ENCODE measurements at regions not wholly inside any gene's neighbourhood (a gene's known extent, or its start where the extent isn't known, plus 50 kb on each side); places are given as distances from the start of the nearest gene placed in this dataset.
A peak's percentile ranks its signal among the peaks of the same experiment; 100 is the strongest.

DNA sequence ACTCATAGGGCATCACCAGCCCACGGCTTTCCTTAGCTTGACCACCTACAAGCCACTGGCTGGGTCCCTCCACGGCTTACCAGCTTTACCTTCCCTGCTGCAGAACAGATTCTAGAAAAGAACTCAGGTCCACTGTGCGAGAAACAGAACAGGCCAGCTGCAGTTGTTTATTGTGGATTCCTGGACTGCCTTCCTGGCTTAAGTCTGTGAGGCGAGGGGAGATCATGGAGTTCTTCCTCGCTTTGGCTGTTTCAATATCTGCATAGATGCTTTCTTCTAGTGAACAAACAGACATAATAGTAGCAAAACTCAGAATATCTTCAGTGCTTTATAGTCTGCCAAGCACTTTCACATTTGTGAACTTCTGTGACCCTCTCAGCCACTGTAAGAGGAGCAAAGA is 162.9 kb upstream of the HABP2 start:
- Histone ChIP-seq H3K4me3 (no peak overlapping the region), H3K4me1 (ENCODE audit: control insufficient read depth in 5 of 5, insufficient read depth in 5 of 5, low read length in 5 of 5) (peaks cover 0 to 15% (median 4%) of the 10 kb centered on the region in 5 donors), H3K36me3 (ENCODE audit: control insufficient read depth in 4 of 4, insufficient read depth in 4 of 4, low read length in 4 of 4) (no peaks in the 10 kb centered on the region), H3K27ac (ENCODE audit: low read depth in 1 of 2, low read length in 1 of 2) (no peak overlapping the region), H3K9me3 (ENCODE audit: control insufficient read depth in 4 of 4, insufficient read depth in 3 of 4, low read length in 3 of 4) (no peaks in the 10 kb centered on the region), H3K27me3 (ENCODE audit: control insufficient read depth in 3 of 3, insufficient read depth in 3 of 3, low read length in 2 of 3) (no peaks in the 10 kb centered on the region), H3K9ac (ENCODE audit: insufficient read depth in 1 of 2, low read length in 2 of 2) (no peak overlapping the region)
- TF ChIP-seq, protein P1, sequence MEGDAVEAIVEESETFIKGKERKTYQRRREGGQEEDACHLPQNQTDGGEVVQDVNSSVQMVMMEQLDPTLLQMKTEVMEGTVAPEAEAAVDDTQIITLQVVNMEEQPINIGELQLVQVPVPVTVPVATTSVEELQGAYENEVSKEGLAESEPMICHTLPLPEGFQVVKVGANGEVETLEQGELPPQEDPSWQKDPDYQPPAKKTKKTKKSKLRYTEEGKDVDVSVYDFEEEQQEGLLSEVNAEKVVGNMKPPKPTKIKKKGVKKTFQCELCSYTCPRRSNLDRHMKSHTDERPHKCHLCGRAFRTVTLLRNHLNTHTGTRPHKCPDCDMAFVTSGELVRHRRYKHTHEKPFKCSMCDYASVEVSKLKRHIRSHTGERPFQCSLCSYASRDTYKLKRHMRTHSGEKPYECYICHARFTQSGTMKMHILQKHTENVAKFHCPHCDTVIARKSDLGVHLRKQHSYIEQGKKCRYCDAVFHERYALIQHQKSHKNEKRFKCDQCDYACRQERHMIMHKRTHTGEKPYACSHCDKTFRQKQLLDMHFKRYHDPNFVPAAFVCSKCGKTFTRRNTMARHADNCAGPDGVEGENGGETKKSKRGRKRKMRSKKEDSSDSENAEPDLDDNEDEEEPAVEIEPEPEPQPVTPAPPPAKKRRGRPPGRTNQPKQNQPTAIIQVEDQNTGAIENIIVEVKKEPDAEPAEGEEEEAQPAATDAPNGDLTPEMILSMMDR (IDR thresholded peaks at IDR 0.05; ENCODE audit: control extremely low read depth, extremely low read depth): no peak
- DNase-seq: no peak
- no peak for ATAC-seq (ENCODE audit: insufficient read depth, low FRiP score)
- WGBS, 2 donors: 91 to 92% methylated on average over 5 of the region's 5 CpGs

DNA sequence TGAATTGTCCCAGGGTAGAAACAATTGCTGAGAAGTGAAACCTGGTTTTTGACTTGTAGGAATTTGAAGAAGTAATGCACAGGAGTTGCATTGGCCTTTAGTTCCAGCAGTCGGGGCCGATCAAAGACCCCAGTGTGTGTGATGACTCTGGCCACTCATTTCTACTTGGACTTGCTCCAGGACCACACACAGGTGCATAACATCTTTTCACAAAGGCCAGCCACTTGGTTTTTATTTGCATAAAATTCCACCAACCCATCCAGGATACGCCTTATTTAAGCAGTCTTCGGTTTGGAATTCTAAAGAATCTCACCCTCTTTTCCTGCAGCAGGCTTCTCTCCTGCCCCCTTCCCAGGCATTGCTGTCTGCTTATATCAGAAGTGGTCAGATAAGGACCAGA is 162.0 kb upstream of the HABP2 start:
- 73 to 89% methylated on average over 4 of the region's 4 CpGs for WGBS, 2 donors
- DNase-seq: no peak
- no peak for ATAC-seq (ENCODE audit: insufficient read depth, low FRiP score)
- no peaks in the 10 kb centered on the region for H3K27me3 ChIP-seq (ENCODE audit: control insufficient read depth in 3 of 3, insufficient read depth in 3 of 3, low read length in 2 of 3)
- TF ChIP-seq, protein P1 (IDR thresholded peaks at IDR 0.05; ENCODE audit: control extremely low read depth, extremely low read depth): no peak
- no peak overlapping the region for H3K4me3 ChIP-seq
- H3K27ac ChIP-seq (ENCODE audit: low read depth in 1 of 2, low read length in 1 of 2): no peak overlapping the region
- H3K9ac ChIP-seq (ENCODE audit: insufficient read depth in 1 of 2, low read length in 2 of 2): no peak overlapping the region
- H3K9me3 ChIP-seq (ENCODE audit: control insufficient read depth in 4 of 4, insufficient read depth in 3 of 4, low read length in 3 of 4): no peaks in the 10 kb centered on the region
- H3K36me3 ChIP-seq (ENCODE audit: control insufficient read depth in 4 of 4, insufficient read depth in 4 of 4, low read length in 4 of 4): no peaks in the 10 kb centered on the region
- peaks cover 0 to 7% (median 0%) of the 10 kb centered on the region in 5 donors for H3K4me1 ChIP-seq (ENCODE audit: control insufficient read depth in 5 of 5, insufficient read depth in 5 of 5, low read length in 5 of 5)

DNA sequence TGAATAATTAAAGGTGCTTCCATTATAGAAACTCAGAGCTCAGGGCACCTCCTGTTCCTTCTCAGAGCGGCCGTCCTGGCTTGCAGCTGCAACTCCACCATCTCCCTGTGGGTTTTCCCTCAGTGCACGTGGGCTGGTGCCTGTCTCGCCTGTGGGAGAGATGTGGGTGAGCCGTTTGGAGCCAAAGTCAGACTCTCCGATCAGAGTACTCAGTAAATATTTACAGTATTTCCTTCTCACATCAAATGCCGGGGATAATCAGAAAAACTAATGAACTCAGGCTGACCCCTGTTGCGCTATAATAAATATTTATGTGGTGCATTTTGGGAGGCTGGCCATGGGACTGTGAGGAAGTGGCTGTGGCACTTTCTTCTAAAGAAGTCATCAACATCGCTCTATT is 155.8 kb upstream of the HABP2 start:
- TF ChIP-seq, protein P1 (IDR thresholded peaks at IDR 0.05; ENCODE audit: control extremely low read depth, extremely low read depth): no peak
- Histone ChIP-seq H3K4me1 (ENCODE audit: control insufficient read depth in 5 of 5, insufficient read depth in 5 of 5, low read length in 5 of 5) (peaks cover 0 to 32% (median 10%) of the 10 kb centered on the region in 5 donors), H3K27ac (ENCODE audit: low read depth in 1 of 2, low read length in 1 of 2) (no peak overlapping the region), H3K9me3 (ENCODE audit: control insufficient read depth in 4 of 4, insufficient read depth in 3 of 4, low read length in 3 of 4) (peaks cover 0 to 1% (median 0%) of the 10 kb centered on the region in 4 donors), H3K9ac (ENCODE audit: insufficient read depth in 1 of 2, low read length in 2 of 2) (no peak overlapping the region), H3K36me3 (ENCODE audit: control insufficient read depth in 4 of 4, insufficient read depth in 4 of 4, low read length in 4 of 4) (no peaks in the 10 kb centered on the region), H3K4me3 (no peak overlapping the region), H3K27me3 (ENCODE audit: control insufficient read depth in 3 of 3, insufficient read depth in 3 of 3, low read length in 2 of 3) (no peaks in the 10 kb centered on the region)
- 45 to 74% methylated on average over 9 of the region's 9 CpGs for WGBS, 2 donors
- no peak for ATAC-seq (ENCODE audit: insufficient read depth, low FRiP score)
- peak; percentile 83 to 94 (median 92) for DNase-seq

DNA sequence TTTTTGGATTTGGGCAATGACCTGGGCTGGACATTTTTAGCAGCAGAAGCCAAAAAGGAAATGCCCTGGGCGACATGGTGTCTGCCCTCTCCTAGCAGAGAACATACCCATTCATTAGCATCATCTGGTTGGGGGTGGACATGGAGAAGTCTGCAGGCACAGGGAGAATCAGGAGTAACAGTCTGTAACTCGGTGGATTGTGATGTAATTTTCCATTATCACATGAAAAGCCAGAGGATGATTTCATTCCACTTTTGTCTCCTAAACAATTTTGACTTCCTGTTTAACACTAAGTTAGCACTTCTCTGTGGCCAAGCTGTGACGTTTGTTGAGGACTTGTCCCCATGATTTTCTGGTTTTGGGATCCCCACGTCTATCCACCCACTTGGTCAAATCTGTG is 153.8 kb upstream of the HABP2 start:
- H3K4me1 ChIP-seq (ENCODE audit: control insufficient read depth in 5 of 5, insufficient read depth in 5 of 5, low read length in 5 of 5): peaks cover 0 to 32% (median 10%) of the 10 kb centered on the region in 5 donors
- no peak overlapping the region for H3K9ac ChIP-seq (ENCODE audit: insufficient read depth in 1 of 2, low read length in 2 of 2)
- 45% methylated on average over 4 of the region's 4 CpGs for WGBS, 2 donors
- TF ChIP-seq, protein P1 (IDR thresholded peaks at IDR 0.05; ENCODE audit: control extremely low read depth, extremely low read depth): no peak
- H3K27me3 ChIP-seq (ENCODE audit: control insufficient read depth in 3 of 3, insufficient read depth in 3 of 3, low read length in 2 of 3): no peaks in the 10 kb centered on the region
- no peaks in the 10 kb centered on the region for H3K36me3 ChIP-seq (ENCODE audit: control insufficient read depth in 4 of 4, insufficient read depth in 4 of 4, low read length in 4 of 4)
- DNase-seq (peak in 2 of 3 donors; percentile 35 to 41), ATAC-seq (ENCODE audit: insufficient read depth, low FRiP score) (no peak)
- peaks cover 0 to 1% (median 0%) of the 10 kb centered on the region in 4 donors for H3K9me3 ChIP-seq (ENCODE audit: control insufficient read depth in 4 of 4, insufficient read depth in 3 of 4, low read length in 3 of 4)
- H3K4me3 ChIP-seq: no peak overlapping the region
- no peak overlapping the region for H3K27ac ChIP-seq (ENCODE audit: low read depth in 1 of 2, low read length in 1 of 2)
